OCI-LY7 (cell line): ENCODE measurements at regions not wholly inside any gene's neighbourhood (a gene's known extent, or its start where the extent isn't known, plus 50 kb on each side); places are given as distances from the start of the nearest gene placed in this dataset.

Experiments used
- BruUV-seq: library from RNA; stranded (reverse); fragments of 400-500 nt; replicated peaks from 2 replicates; lab custom pipeline; 2021; lab: Mats Ljungman, UMichigan
- CTCF ChIA-PET: fragments of 300-600 bp; sonication (Branson Sonifier 250); formaldehyde crosslinking; loops from one replicate; lab custom pipeline; 2022; ENCODE audit warnings: antibody characterized with exemption; ENCODE audit not compliant: unreplicated experiment; lab: Charles Lee
- POLR2A ChIA-PET: fragments of 300-600 bp; sonication (Branson Sonifier 250); formaldehyde crosslinking; loops from one replicate; lab custom pipeline; 2022; ENCODE audit warnings: antibody characterized with exemption; lab: Charles Lee
- DNase-seq: peaks from one replicate; pipeline ENCODE4 v3.0.0-alpha.2; 2015; ENCODE audit warnings: low spot score
- H2AFZ ChIP-seq: fragments of 200-600 bp; sonication (generic), shearing (Covaris generic); 2 replicates; pipeline ENCODE4 v1.6.1; 2014; ENCODE audit warnings: mild to moderate bottlenecking, antibody characterized with exemption, low read length, moderate library complexity
- H3K27ac ChIP-seq: fragments of 200-600 bp; sonication (generic); 2 replicates; pipeline ENCODE4 v1.5.1; 2014; ENCODE audit warnings: mixed run types, low read depth, mild to moderate bottlenecking, moderate library complexity, low read length, inconsistent platforms; ENCODE audit not compliant: poor library complexity, severe bottlenecking
- H3K36me3 ChIP-seq: fragments of 200-600 bp; sonication (generic); 2 replicates; pipeline ENCODE4 v1.6.1; 2014; ENCODE audit warnings: mild to moderate bottlenecking, antibody characterized with exemption, low read length, moderate library complexity, mixed read lengths; ENCODE audit not compliant: insufficient read depth
- H3K4me1 ChIP-seq: fragments of 200-600 bp; sonication (generic); 2 replicates; pipeline ENCODE4 v1.5.1; 2014; ENCODE audit warnings: mild to moderate bottlenecking, low read length; ENCODE audit not compliant: insufficient read depth, poor library complexity, severe bottlenecking
- H3K4me2 ChIP-seq: fragments of 200-600 bp; sonication (generic); 2 replicates; pipeline ENCODE4 v1.6.1; 2014; ENCODE audit warnings: mild to moderate bottlenecking, low read length
- H3K4me3 ChIP-seq: fragments of 200-600 bp; sonication (generic); 2 replicates; pipeline ENCODE4 v1.5.1; 2014; ENCODE audit warnings: mild to moderate bottlenecking, low read depth, low read length; ENCODE audit not compliant: poor library complexity, severe bottlenecking
- H3K79me2 ChIP-seq: fragments of 200-600 bp; sonication (generic); 2 replicates; pipeline ENCODE4 v1.6.1; 2016; ENCODE audit warnings: low read depth, mild to moderate bottlenecking, low read length, moderate library complexity, mixed read lengths; ENCODE audit not compliant: insufficient read depth
- H3K9me2 ChIP-seq: fragments of 200-600 bp; sonication (generic); 2 replicates; pipeline ENCODE4 v1.6.1; 2016; ENCODE audit warnings: mild to moderate bottlenecking, low read length, mixed read lengths; ENCODE audit not compliant: insufficient read depth
- H3K9me3 ChIP-seq: fragments of 200-600 bp; sonication (generic); 2 replicates; pipeline ENCODE4 v1.6.1; 2014; ENCODE audit warnings: mild to moderate bottlenecking, mixed run types, low read length, mixed read lengths
- H4K20me1 ChIP-seq: fragments of 200-600 bp; sonication (generic); 2 replicates; pipeline ENCODE4 v1.6.1; 2014; ENCODE audit warnings: mild to moderate bottlenecking, antibody characterized with exemption, low read length, moderate library complexity, mixed read lengths; ENCODE audit not compliant: insufficient read depth
- CTCF ChIP-seq: fragments of 200-600 bp; sonication (generic); conservative IDR thresholded peaks from 2 replicates; pipeline ENCODE4 v1.5.1; 2014; ENCODE audit warnings: mild to moderate bottlenecking, antibody characterized with exemption, low read length, moderate library complexity, mixed read lengths
- EZH2phosphoT487 ChIP-seq: fragments of 200-600 bp; sonication (generic); IDR thresholded peaks from 2 replicates; pipeline ENCODE4 v1.6.1; 2018; ENCODE audit warnings: low read depth, borderline replicate concordance, mild to moderate bottlenecking, mixed run types, antibody characterized with exemption, low read length, moderate library complexity, mixed read lengths
- intact Hi-C: fragments of 100-400 bp; cut with micrococcal nuclease; formaldehyde crosslinking; loops from one replicate; pipeline ENCODE4 v1.10.0; 2022; ENCODE audit not compliant: unreplicated experiment

GRCh38 chr20:6611911-6612605 lies 155.4 kb upstream of the BMP2 start:
- no peak overlapping the region for H3K4me2 ChIP-seq
- no peaks in the 10 kb centered on the region for H3K4me1 ChIP-seq
- H4K20me1 ChIP-seq: no peaks in the 10 kb centered on the region
- H3K9me3 ChIP-seq: no peaks in the 10 kb centered on the region
- ChIA-PET POLR2A (no interaction called here), CTCF (no interaction called here)
- no peaks in the 10 kb centered on the region for H3K9me2 ChIP-seq
- TF ChIP-seq EZH2phosphoT487 (no peak), CTCF (no peak)
- DNase-seq: no peak
- no TSS peak for BruUV-seq
- H3K27ac ChIP-seq: no peak overlapping the region
- no peaks in the 10 kb centered on the region for H3K79me2 ChIP-seq
- H2AFZ ChIP-seq: no peak overlapping the region
- intact Hi-C loops: no loop called here
- H3K4me3 ChIP-seq: no peak overlapping the region
- H3K36me3 ChIP-seq: no peaks in the 10 kb centered on the region

GRCh38 chr20:6606651-6607050 lies 160.8 kb upstream of the BMP2 start:
- CTCF ChIA-PET: no interaction called here
- H3K9me2 ChIP-seq: no peaks in the 10 kb centered on the region
- no peak overlapping the region for H3K4me2 ChIP-seq
- no peak overlapping the region for H2AFZ ChIP-seq
- BruUV-seq: no TSS peak
- no peak overlapping the region for H3K27ac ChIP-seq
- no peak overlapping the region for H3K4me3 ChIP-seq
- POLR2A ChIA-PET: no interaction called here
- H3K9me3 ChIP-seq: no peaks in the 10 kb centered on the region
- H3K36me3 ChIP-seq: no peaks in the 10 kb centered on the region
- TF ChIP-seq EZH2phosphoT487 (no peak), CTCF (no peak)
- H3K4me1 ChIP-seq: no peaks in the 10 kb centered on the region
- no peaks in the 10 kb centered on the region for H3K79me2 ChIP-seq
- intact Hi-C loops: no loop called here
- no peak for DNase-seq
- H4K20me1 ChIP-seq: no peaks in the 10 kb centered on the region
